ENCODE measurements at regions not wholly inside any gene's neighbourhood (a gene's known extent, or its start where the extent isn't known, plus 50 kb on each side); places are given as distances from the start of the nearest gene placed in this dataset.

DNA sequence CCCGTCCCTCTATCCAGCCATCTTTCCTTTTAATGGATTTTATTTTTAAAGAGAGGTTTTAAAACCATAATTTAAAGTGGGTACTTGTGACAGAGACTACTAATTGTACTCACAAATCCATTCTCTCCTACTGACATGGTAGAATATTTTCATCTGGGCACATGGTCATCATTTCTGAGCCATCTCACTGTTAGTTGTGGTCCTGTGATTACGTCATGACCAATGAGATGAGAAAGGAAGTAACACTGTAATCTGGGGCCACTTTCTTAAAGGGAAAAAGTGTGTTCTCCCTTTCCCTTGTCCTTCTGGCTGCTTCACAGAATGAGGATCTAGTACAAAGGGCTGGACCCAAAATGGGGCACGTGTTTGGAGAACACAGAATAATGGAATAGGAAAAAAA lies 538.7 kb downstream of the CMPK2 start:
- no TSS peak for BruUV-seq (replicated peaks)
- intact Hi-C loops (cut with micrococcal nuclease; ENCODE audit: unreplicated experiment) (no loop called here), in situ Hi-C loops (cut with HindIII; ENCODE audit: extremely low pct_ligation_motif_present, low pct_unique_long_range_greater_than_20kb) (no loop called here)
- ChIA-PET POLR2A (no interaction called here), CTCF (ENCODE audit: low intra/inter-chr PET ratio, low total read pairs) (no interaction called here)
- Histone ChIP-seq H4K20me1 (ENCODE audit: insufficient read depth, low read length) (no peaks in the 10 kb centered on the region), H3K27ac (ENCODE audit: extremely low read length, insufficient read depth, low read length) (no peak overlapping the region), H3K79me2 (ENCODE audit: insufficient read depth, low read length) (no peaks in the 10 kb centered on the region), H3K36me3 (replicated peaks in 1 of 2; ENCODE audit: control insufficient read depth in 1 of 2, insufficient read depth in 2 of 2, low read length in 2 of 2) (no peaks in the 10 kb centered on the region), H3K9me3 (ENCODE audit: low read length) (peaks cover 40% of the 10 kb centered on the region; the same call in 1 of the 2 replicates), H3K9ac (ENCODE audit: insufficient read depth, low read depth, low read length) (no peak overlapping the region), H3K4me3 (replicated peaks in 1 of 3; ENCODE audit: insufficient read depth in 1 of 3, low read depth in 2 of 3, low read length in 3 of 3) (no peak overlapping the region), H3K4me2 (ENCODE audit: low read depth, low read length) (no peak overlapping the region), H2AFZ (ENCODE audit: low read length) (no peak overlapping the region), H3K4me1 (ENCODE audit: insufficient read depth, low read length) (no peaks in the 10 kb centered on the region), H3K27me3 (ENCODE audit: control insufficient read depth in 1 of 2, insufficient read depth in 2 of 2, low read length in 2 of 2) (no peaks in the 10 kb centered on the region)
- DNase-seq (ENCODE audit: low spot score) = no peak
- TF ChIP-seq ATRX (CRISPR knock-in tag; IDR thresholded peaks at IDR 0.05; ENCODE audit: borderline replicate concordance) = no peak
- no peak for TF ChIP-seq ZNF775 (CRISPR knock-in tag; IDR thresholded peaks at IDR 0.05; ENCODE audit: borderline replicate concordance)
- TF ChIP-seq SIX4 (CRISPR knock-in tag; IDR thresholded peaks at IDR 0.05) = no peak
- TF ChIP-seq ZNF335 (CRISPR knock-in tag; IDR thresholded peaks at IDR 0.05) = no peak
- TF ChIP-seq ZNF572 (CRISPR knock-in tag; IDR thresholded peaks at IDR 0.05) = no peak
- TF ChIP-seq CREB1 (IDR thresholded peaks at IDR 0.05) = peak; percentile 87
- no peak for TF ChIP-seq CREB1 (CRISPR knock-in tag; IDR thresholded peaks at IDR 0.05)
- no peak for TF ChIP-seq ZBTB42 (CRISPR knock-in tag; IDR thresholded peaks at IDR 0.05)
- peak; percentile 95 for TF ChIP-seq ATF7 (IDR thresholded peaks at IDR 0.05)
- TF ChIP-seq ATF7 (CRISPR knock-in tag; IDR thresholded peaks at IDR 0.05) = no peak
- no peak for TF ChIP-seq ZFP90 (CRISPR knock-in tag; IDR thresholded peaks at IDR 0.05; ENCODE audit: borderline replicate concordance)
- TF ChIP-seq ZNF282 (IDR thresholded peaks at IDR 0.05; ENCODE audit: partially characterized antibody) = no peak
- no peak for FAIRE-seq
- 8% methylated on average over 3 of the region's 3 CpGs for WGBS (ENCODE audit: low lambda C conversion rate)
- no peak for ATAC-seq

Data from HepG2 (cell line).